KOPT-K1 (cell line): ENCODE measurements at regions not wholly inside any gene's neighbourhood (a gene's known extent, or its start where the extent isn't known, plus 50 kb on each side); places are given as distances from the start of the nearest gene placed in this dataset.

Experiments used
- H3K27ac ChIP-seq: fragments of 200-600 bp; sonication (generic); 2 replicates; pipeline ENCODE4 v1.5.1; 2016; ENCODE audit warnings: antibody characterized with exemption, mild to moderate bottlenecking, low read depth, low read length; ENCODE audit not compliant: poor library complexity, severe bottlenecking
- H3K36me3 ChIP-seq: fragments of 200-600 bp; sonication (generic); 2 replicates; pipeline ENCODE4 v1.5.1; 2017; ENCODE audit warnings: antibody characterized with exemption, mild to moderate bottlenecking, low read length, moderate library complexity; ENCODE audit not compliant: insufficient read depth
- H3K9me3 ChIP-seq: fragments of 200-600 bp; sonication (generic); 2 replicates; pipeline ENCODE4 v1.5.1; 2017; ENCODE audit warnings: antibody characterized with exemption, low read length, mild to moderate bottlenecking; ENCODE audit not compliant: insufficient read depth, poor library complexity, severe bottlenecking

DNA sequence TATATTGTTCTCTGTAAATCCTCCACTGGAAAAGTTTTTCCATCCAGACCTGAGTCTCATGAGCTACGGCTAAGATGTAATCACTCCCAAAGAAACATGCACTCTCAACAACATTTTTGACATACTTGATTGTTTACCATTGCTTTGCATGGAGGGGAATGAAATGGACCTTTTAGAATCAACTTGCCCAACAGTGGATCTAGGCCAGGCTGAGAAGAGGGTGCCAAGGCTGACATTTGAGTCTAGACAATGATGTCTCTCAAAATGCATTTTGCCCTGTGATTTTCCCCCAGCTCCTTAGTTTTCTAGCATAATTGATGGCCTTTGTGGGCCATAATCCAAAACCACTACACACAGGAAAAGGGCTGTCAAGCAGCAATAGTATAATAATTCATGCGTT is 297.9 kb upstream of the KLF6 start:
- H3K36me3 ChIP-seq = no peaks in the 10 kb centered on the region
- H3K27ac ChIP-seq = no peak overlapping the region
- H3K9me3 ChIP-seq = no peaks in the 10 kb centered on the region

DNA sequence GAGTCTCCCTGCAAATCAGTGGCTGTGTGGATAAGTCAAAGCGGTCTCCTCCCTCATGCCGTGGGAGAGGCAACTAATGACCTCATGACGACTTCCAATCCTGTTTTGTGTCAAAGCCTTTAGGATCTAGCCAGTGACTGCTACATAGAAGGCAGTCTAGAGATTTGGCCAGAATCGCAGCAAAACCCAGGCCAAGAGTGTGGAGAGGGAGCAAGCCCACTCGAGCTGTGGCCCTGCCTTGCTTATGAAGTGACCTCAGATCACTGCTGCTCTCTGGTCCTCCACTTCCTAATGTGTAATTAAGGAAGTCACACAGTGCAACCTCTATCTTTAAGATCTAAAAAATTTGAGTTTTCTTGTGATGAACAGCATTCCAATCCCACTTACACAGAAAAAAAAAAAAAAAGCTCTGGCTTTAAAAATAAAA is 296.7 kb upstream of the KLF6 start:
- no peak overlapping the region for H3K27ac ChIP-seq
- no peaks in the 10 kb centered on the region for H3K36me3 ChIP-seq
- no peaks in the 10 kb centered on the region for H3K9me3 ChIP-seq

GRCh38 chr10:4080225-4080805 is 295.3 kb upstream of the KLF6 start:
- no peak overlapping the region for H3K27ac ChIP-seq
- H3K36me3 ChIP-seq = no peaks in the 10 kb centered on the region
- H3K9me3 ChIP-seq = no peaks in the 10 kb centered on the region

GRCh38 chr10:4079803-4080202 is 294.8 kb upstream of the KLF6 start:
- Histone ChIP-seq H3K27ac (no peak overlapping the region), H3K9me3 (no peaks in the 10 kb centered on the region), H3K36me3 (no peaks in the 10 kb centered on the region)

DNA sequence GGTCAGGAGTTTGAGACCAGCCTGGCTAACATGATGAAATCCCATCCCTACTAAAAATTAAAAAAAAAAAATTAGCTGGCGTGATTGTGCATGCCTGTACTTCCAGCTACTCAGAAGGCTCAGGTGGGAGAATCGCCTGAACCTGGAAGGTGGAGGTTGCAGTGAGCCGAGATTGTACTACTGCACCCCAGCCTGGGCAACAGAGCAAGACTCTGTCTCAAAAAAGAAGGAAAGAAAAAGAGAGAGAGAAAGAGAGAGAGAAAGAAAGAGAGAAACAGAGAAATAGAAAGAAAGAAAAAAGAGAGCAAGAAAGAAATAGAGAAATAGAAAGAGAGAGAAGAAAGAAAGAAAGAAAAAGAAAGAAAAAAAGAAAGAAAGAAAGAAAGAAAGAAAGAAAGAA is 292.8 kb upstream of the KLF6 start:
- H3K27ac ChIP-seq = no peak overlapping the region

DNA sequence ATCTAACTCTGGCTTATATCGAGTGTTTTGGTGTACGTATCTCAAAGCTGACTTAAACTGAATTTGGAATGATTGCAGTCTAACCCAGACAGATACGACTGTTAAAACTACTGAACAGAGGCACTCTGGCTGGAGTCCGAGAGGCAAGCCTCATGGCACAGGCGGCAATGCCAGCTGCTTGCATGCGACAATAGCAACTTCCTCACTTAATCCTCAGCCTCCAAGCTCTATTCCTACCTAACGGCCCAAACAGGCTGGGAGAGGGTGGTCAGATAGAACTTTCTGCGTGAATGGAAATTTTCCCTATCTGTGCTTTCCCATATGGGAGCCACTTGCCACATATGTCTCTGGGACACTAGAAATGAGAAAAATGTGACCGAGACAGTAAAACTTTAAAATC is 292.0 kb upstream of the KLF6 start:
- Histone ChIP-seq H3K27ac (no peak overlapping the region), H3K36me3 (no peaks in the 10 kb centered on the region), H3K9me3 (no peaks in the 10 kb centered on the region)

More for the DNA sequence above, 292.8 kb upstream of the KLF6 start:
- Histone ChIP-seq H3K9me3 (no peaks in the 10 kb centered on the region), H3K36me3 (no peaks in the 10 kb centered on the region)

- H3K9me3 ChIP-seq = no peaks in the 10 kb centered on the region
- peak overlapping the region; percentile 63 for H3K27ac ChIP-seq
- H3K36me3 ChIP-seq = no peaks in the 10 kb centered on the region
Observed at GRCh38 chr10:4075443-4075842, 290.4 kb upstream of the KLF6 start.

GRCh38 chr10:4074545-4075407 is 289.8 kb upstream of the KLF6 start:
- no peaks in the 10 kb centered on the region for H3K9me3 ChIP-seq
- no peaks in the 10 kb centered on the region for H3K36me3 ChIP-seq
- peak overlapping the region; percentile 63 for H3K27ac ChIP-seq

GRCh38 chr10:4073912-4074311 is 288.9 kb upstream of the KLF6 start:
- H3K36me3 ChIP-seq = no peaks in the 10 kb centered on the region
- no peaks in the 10 kb centered on the region for H3K9me3 ChIP-seq
- peak overlapping the region; percentile 63 for H3K27ac ChIP-seq

DNA sequence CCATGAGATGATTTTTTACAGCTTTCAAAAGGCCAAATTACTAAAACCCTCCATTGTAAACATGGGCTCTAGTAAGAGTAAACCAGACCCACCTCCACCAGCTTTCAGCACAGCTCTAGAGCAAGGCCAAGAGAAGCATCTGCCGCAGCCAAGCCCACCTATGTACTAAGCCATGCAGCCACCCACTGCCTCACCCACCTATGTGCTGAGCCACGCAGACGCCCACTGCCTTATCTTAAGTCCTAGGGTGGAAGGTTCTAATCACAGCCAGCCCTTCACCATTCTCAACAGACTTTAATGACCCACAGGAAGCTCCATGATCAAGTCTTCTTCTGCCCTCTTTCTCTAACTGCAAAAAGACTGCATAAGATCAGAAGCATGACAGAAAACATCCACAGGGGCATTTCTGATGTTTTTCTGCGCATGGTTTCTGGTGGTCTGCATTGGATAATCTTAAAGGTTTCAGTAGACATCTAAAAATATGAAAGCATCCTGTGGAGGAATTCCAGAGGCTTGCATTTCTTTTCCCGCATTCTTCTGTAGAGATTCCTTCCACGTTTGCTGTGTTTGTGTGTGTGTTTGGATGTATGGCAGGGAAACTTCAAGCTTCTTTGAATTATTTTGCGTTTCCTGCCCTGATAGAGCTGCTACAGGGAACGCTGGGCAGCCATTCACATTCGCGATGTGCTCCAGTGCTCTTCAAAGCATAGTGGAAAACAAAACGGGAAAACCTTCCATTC is 286.1 kb upstream of the KLF6 start:
- no peaks in the 10 kb centered on the region for H3K9me3 ChIP-seq
- no peak overlapping the region for H3K27ac ChIP-seq
- H3K36me3 ChIP-seq = no peaks in the 10 kb centered on the region

- Histone ChIP-seq H3K27ac (no peak overlapping the region), H3K9me3 (no peaks in the 10 kb centered on the region), H3K36me3 (no peaks in the 10 kb centered on the region)
Observed at GRCh38 chr10:4070184-4070583, 285.2 kb upstream of the KLF6 start.

DNA sequence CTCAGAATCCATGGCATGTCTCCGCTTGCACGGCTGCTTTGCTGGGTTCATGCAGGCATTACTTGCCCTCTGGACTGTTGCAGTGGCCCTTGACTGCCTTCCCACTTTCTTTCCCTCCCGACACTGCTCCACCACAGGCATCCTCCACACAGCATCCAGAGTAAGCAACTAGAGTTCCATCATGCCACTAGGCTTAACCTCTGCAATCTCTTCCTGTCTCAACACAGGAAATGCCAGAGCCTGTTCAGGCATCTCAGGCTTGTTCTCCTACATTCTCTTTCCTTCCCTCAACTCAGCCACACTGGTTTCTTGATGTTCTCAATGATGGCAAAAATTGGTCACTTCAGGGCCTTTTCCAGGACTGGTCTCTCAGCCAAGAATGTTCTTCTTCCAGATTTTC is 284.5 kb upstream of the KLF6 start:
- Histone ChIP-seq H3K9me3 (no peaks in the 10 kb centered on the region), H3K36me3 (no peaks in the 10 kb centered on the region), H3K27ac (no peak overlapping the region)

GRCh38 chr10:4068629-4069028 is 283.6 kb upstream of the KLF6 start:
- Histone ChIP-seq H3K27ac (no peak overlapping the region), H3K36me3 (no peaks in the 10 kb centered on the region), H3K9me3 (no peaks in the 10 kb centered on the region)

GRCh38 chr10:4067931-4068561 is 283.0 kb upstream of the KLF6 start:
- H3K27ac ChIP-seq = no peak overlapping the region
- H3K36me3 ChIP-seq = no peaks in the 10 kb centered on the region
- H3K9me3 ChIP-seq = no peaks in the 10 kb centered on the region

DNA sequence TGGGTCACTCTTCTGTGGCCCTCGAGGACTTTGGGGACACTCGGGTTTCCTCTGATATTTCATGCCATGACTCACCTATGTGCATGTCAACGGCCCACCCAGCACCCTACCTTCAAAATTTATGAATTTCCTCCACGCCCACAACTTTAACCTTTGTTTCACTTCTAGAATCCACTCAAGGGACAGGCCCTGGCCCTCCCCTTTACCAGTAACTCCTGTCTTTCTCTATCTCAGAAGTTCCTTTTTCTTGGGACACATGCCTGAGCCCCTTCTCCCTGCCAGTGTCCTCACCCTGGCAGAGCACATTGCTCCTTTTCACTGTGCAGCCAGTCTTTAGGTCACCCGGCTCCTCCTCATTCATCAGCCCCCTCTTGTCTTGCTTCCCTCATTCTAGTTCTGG is 282.5 kb upstream of the KLF6 start:
- no peaks in the 10 kb centered on the region for H3K36me3 ChIP-seq
- H3K27ac ChIP-seq = no peak overlapping the region

More for the DNA sequence above, 282.5 kb upstream of the KLF6 start:
- H3K9me3 ChIP-seq = no peaks in the 10 kb centered on the region
